ENCODE measurements at regions not wholly inside any gene's neighbourhood (a gene's known extent, or its start where the extent isn't known, plus 50 kb on each side); places are given as distances from the start of the nearest gene placed in this dataset.

- TF ChIP-seq EP300 (IDR thresholded peaks at IDR 0.05; ENCODE audit: borderline replicate concordance) = no peak
- no peak for TF ChIP-seq MAX (IDR thresholded peaks at IDR 0.05)
- TF ChIP-seq TEAD4 (IDR thresholded peaks at IDR 0.05) = no peak
- no peak for TF ChIP-seq YY1 (IDR thresholded peaks at IDR 0.05; ENCODE audit: low read depth)
- TF ChIP-seq REST (IDR thresholded peaks at IDR 0.05; ENCODE audit: low read depth) = no peak
- TF ChIP-seq RAD21 (IDR thresholded peaks at IDR 0.05; ENCODE audit: low read depth) = no peak
- TF ChIP-seq, protein P1, sequence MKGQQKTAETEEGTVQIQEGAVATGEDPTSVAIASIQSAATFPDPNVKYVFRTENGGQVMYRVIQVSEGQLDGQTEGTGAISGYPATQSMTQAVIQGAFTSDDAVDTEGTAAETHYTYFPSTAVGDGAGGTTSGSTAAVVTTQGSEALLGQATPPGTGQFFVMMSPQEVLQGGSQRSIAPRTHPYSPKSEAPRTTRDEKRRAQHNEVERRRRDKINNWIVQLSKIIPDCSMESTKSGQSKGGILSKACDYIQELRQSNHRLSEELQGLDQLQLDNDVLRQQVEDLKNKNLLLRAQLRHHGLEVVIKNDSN (IDR thresholded peaks at IDR 0.05) = no peak
- no peak for TF ChIP-seq CREB1 (IDR thresholded peaks at IDR 0.05; ENCODE audit: low read depth)
Observed at GRCh38 chr4:60175241-60175640, 1024.9 kb upstream of the ADGRL3 start.

Data from Ishikawa (cell line).